Effector memory CD8-positive, alpha-beta T cell (primary cell): ENCODE measurements at regions not wholly inside any gene's neighbourhood (a gene's known extent, or its start where the extent isn't known, plus 50 kb on each side); places are given as distances from the start of the nearest gene placed in this dataset.

Experiments used
- ATAC-seq: fragments of 150-1000 bp; cut with Tn5 transposase; replicated peaks from 2 replicates; pipeline ENCODE4 v1.10.0; 2021; ENCODE audit warnings: mild to moderate bottlenecking, moderate library complexity
- DNase-seq, 3 experiments: peaks; one replicate each; pipeline ENCODE4 v3.0.0; 2021
- H3K27ac Mint-ChIP-seq, 2 donors: one replicate each; pipeline ENCODE4 v1.8.0; 2022; ENCODE audit warnings: mild to moderate bottlenecking in 2 of 2, mixed read lengths in 2 of 2, moderate library complexity in 2 of 2
- H3K27me3 Mint-ChIP-seq, 2 donors: one replicate each; pipeline ENCODE4 v1.8.0; 2022; ENCODE audit warnings: mixed read lengths in 2 of 2
- H3K36me3 Mint-ChIP-seq: one replicate; pipeline ENCODE4 v1.8.0; 2022; ENCODE audit warnings: mild to moderate bottlenecking, moderate library complexity, mixed read lengths; ENCODE audit not compliant: insufficient read depth
- H3K4me1 Mint-ChIP-seq, 2 donors: one replicate each; pipeline ENCODE4 v1.8.0; 2022; ENCODE audit warnings: low read depth in 2 of 2, mixed read lengths in 2 of 2
- H3K4me3 Mint-ChIP-seq, 2 donors: one replicate each; pipeline ENCODE4 v1.8.0; 2022; ENCODE audit warnings: mild to moderate bottlenecking in 2 of 2, mixed read lengths in 2 of 2, moderate library complexity in 2 of 2
- H3K9me3 Mint-ChIP-seq, 2 donors: one replicate each; pipeline ENCODE4 v1.8.0; 2022; ENCODE audit warnings: mixed read lengths in 2 of 2

DNA sequence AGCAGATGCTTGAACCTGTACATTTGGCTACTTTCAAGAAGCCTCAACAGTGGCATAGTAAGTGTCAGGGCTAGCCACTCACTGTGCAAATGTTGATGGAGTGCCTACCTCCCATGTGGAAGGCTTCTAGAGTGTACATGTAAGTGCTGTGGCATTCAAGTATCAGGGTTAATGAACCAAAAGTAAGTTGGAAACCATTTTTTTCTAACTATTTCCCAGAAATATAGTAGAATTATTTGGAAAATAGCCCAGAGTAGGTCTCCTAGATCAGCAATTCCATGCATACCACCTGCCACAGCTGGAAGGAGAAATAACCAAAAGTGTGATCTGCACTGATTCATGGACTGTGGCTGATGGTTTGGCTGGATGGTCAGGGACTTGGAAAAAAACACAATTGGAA is 53.3 kb downstream of the FOXD1 start:
- Mint-ChIP-seq H3K4me1 (no peaks in the 10 kb centered on the region), H3K27me3 (peaks cover 17 to 43% of the 10 kb centered on the region in 2 donors), H3K27ac (no peak overlapping the region), H3K9me3 (no peaks in the 10 kb centered on the region), H3K36me3 (no peaks in the 10 kb centered on the region), H3K4me3 (no peak overlapping the region)
- DNase-seq = no peak
- no peak for ATAC-seq

GRCh38 chr5:73394610-73395009 is 54.0 kb downstream of the FOXD1 start:
- peaks cover 17 to 40% of the 10 kb centered on the region in 2 donors for H3K27me3 Mint-ChIP-seq
- no peaks in the 10 kb centered on the region for H3K9me3 Mint-ChIP-seq
- H3K4me3 Mint-ChIP-seq = no peak overlapping the region
- H3K4me1 Mint-ChIP-seq = no peaks in the 10 kb centered on the region
- ATAC-seq (no peak), DNase-seq (no peak)
- no peak overlapping the region for H3K27ac Mint-ChIP-seq
- no peaks in the 10 kb centered on the region for H3K36me3 Mint-ChIP-seq

DNA sequence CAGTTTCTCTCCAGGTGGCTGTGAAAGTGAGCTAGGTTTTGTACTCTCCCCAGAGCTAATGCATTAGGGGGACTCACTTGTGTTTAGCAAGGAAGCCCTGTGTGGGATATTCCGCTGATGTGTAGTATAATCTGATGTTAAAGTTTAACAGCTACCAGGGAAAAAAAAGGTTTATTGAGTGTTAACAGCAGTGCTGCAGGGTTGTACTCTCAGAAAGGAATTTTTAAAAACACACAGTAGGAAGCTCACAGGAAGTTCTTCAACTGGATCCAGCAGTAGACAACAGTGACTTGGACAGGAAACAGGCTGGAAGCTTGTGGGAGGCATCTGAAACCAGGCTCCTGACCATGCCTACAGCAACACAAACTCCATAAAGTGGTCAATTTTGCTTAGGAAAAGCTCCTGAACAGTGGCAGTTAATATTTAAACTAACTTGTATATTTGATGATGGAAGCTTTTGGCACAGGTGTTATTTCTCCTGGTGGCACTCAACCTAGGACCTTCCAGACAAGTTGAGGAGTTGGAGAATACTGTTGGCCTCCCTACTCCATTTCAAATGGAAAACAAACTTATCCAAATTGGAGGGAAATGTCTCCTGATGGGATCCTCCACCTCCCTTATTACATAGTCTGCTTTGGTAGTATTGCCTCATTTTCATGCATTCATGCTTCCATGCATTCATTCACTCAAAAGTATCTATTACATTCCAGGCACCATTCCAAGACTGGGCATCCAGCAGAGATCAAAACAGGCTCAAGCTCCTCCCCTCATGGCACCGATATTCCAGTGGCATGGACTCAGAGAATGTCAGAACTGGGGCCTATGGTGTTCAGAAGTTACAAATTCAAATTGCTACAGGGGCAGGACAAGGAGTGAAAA is 54.7 kb downstream of the FOXD1 start:
- H3K9me3 Mint-ChIP-seq = no peaks in the 10 kb centered on the region
- H3K27ac Mint-ChIP-seq = no peak overlapping the region
- H3K4me3 Mint-ChIP-seq = no peak overlapping the region
- DNase-seq (no peak), ATAC-seq (no peak)
- H3K4me1 Mint-ChIP-seq = no peaks in the 10 kb centered on the region
- H3K36me3 Mint-ChIP-seq = no peaks in the 10 kb centered on the region
- H3K27me3 Mint-ChIP-seq = peaks cover 17 to 40% of the 10 kb centered on the region in 2 donors

- H3K36me3 Mint-ChIP-seq = no peaks in the 10 kb centered on the region
- H3K4me3 Mint-ChIP-seq = no peak overlapping the region
- peaks cover 17 to 35% of the 10 kb centered on the region in 2 donors for H3K27me3 Mint-ChIP-seq
- H3K9me3 Mint-ChIP-seq = no peaks in the 10 kb centered on the region
- DNase-seq (no peak), ATAC-seq (no peak)
- H3K4me1 Mint-ChIP-seq = peaks cover 6 to 7% of the 10 kb centered on the region in 2 donors
- no peak overlapping the region for H3K27ac Mint-ChIP-seq
Measured at GRCh38 chr5:73392775-73393174, 55.8 kb downstream of the FOXD1 start.

DNA sequence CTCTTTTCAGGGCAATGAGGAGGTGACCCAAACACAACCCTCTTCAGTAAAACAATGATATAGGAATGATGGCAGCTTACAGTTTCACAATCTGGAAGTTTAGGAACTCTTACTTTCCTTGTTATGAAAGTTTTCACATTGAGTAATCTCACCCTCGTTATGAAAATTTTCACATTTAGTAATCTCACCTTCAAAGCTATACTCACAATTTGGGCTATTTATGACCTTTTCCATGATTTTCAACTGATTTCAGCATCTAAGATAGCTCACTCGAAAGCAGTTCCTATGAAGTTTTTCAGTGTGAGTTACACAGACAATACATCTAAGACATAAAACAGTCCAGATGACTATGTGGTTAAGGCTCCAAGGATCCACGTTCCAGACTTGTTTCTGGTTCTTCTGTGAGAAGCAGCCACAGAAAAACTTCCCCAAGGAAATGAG is 57.1 kb downstream of the FOXD1 start:
- Mint-ChIP-seq H3K27ac (no peak overlapping the region), H3K36me3 (no peaks in the 10 kb centered on the region), H3K4me3 (no peak overlapping the region), H3K27me3 (peaks cover 17 to 29% of the 10 kb centered on the region in 2 donors), H3K9me3 (no peaks in the 10 kb centered on the region), H3K4me1 (peaks cover 12 to 17% of the 10 kb centered on the region in 2 donors)
- ATAC-seq (no peak), DNase-seq (no peak)

- H3K4me3 Mint-ChIP-seq = no peak overlapping the region
- ATAC-seq (no peak), DNase-seq (no peak)
- H3K27me3 Mint-ChIP-seq = peaks cover 17 to 24% of the 10 kb centered on the region in 2 donors
- H3K4me1 Mint-ChIP-seq = peaks cover 15 to 22% of the 10 kb centered on the region in 2 donors
- no peak overlapping the region for H3K27ac Mint-ChIP-seq
- H3K36me3 Mint-ChIP-seq = no peaks in the 10 kb centered on the region
- no peaks in the 10 kb centered on the region for H3K9me3 Mint-ChIP-seq
Measured at GRCh38 chr5:73390972-73391371, 57.6 kb downstream of the FOXD1 start.

GRCh38 chr5:73388740-73389139 is 59.8 kb downstream of the FOXD1 start:
- H3K27ac Mint-ChIP-seq = no peak overlapping the region
- peaks cover 15 to 22% of the 10 kb centered on the region in 2 donors for H3K4me1 Mint-ChIP-seq
- no peak overlapping the region for H3K4me3 Mint-ChIP-seq
- no peak for DNase-seq
- no peak for ATAC-seq
- H3K9me3 Mint-ChIP-seq = peaks cover 0 to 12% of the 10 kb centered on the region in 2 donors
- H3K27me3 Mint-ChIP-seq = peaks cover 0 to 6% of the 10 kb centered on the region in 2 donors
- H3K36me3 Mint-ChIP-seq = no peaks in the 10 kb centered on the region

DNA sequence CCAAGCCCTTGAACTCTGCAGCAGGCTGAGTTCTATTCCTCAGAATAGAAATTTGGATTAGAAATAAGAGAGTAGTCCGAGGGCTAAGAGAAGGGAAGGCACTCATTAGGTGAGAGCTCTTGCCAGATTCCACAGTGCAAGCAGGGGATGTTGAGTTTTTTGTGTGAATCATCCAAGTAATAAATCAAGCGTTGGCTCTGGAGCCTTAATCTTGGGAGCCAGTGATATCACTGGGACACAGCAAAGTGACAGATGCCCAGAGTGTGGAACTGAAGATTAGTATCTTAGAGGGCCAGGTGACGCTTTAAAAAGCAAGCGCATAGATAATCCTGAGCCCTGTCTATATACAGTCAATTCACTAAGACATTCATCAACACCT is 60.3 kb downstream of the FOXD1 start:
- no peak for DNase-seq

GRCh38 chr5:73387601-73388305 is 60.8 kb downstream of the FOXD1 start:
- ATAC-seq (peak; percentile 91), DNase-seq (peak; percentile 33 to 58 (median 48))
- peaks cover 15 to 22% of the 10 kb centered on the region in 2 donors for H3K4me1 Mint-ChIP-seq
- H3K4me3 Mint-ChIP-seq = peak overlapping the region; percentile 67 to 69
- H3K27me3 Mint-ChIP-seq = peaks cover 0 to 14% of the 10 kb centered on the region in 2 donors
- H3K9me3 Mint-ChIP-seq = peaks cover 0 to 12% of the 10 kb centered on the region in 2 donors
- peak overlapping the region in 1 of 2 donors; percentile 42 for H3K27ac Mint-ChIP-seq
- no peaks in the 10 kb centered on the region for H3K36me3 Mint-ChIP-seq

More for the DNA sequence above, 60.3 kb downstream of the FOXD1 start:
- H3K27ac Mint-ChIP-seq = no peak overlapping the region
- ATAC-seq = no peak
- peaks cover 0 to 9% of the 10 kb centered on the region in 2 donors for H3K27me3 Mint-ChIP-seq
- peaks cover 15 to 22% of the 10 kb centered on the region in 2 donors for H3K4me1 Mint-ChIP-seq
- H3K36me3 Mint-ChIP-seq = no peaks in the 10 kb centered on the region
- peaks cover 0 to 12% of the 10 kb centered on the region in 2 donors for H3K9me3 Mint-ChIP-seq
- H3K4me3 Mint-ChIP-seq = peak overlapping the region; percentile 67 to 69

GRCh38 chr5:73387149-73387591 is 61.4 kb downstream of the FOXD1 start:
- peaks cover 0 to 15% of the 10 kb centered on the region in 2 donors for H3K27me3 Mint-ChIP-seq
- peaks cover 0 to 12% of the 10 kb centered on the region in 2 donors for H3K9me3 Mint-ChIP-seq
- DNase-seq = no peak

GRCh38 chr5:73384861-73385260 is 63.7 kb downstream of the FOXD1 start:
- H3K4me3 Mint-ChIP-seq = no peak overlapping the region
- peaks cover 22 to 25% of the 10 kb centered on the region in 2 donors for H3K4me1 Mint-ChIP-seq
- H3K36me3 Mint-ChIP-seq = peaks cover 4% of the 10 kb centered on the region
- DNase-seq = no peak
- no peak for ATAC-seq
- H3K27ac Mint-ChIP-seq = no peak overlapping the region
- H3K27me3 Mint-ChIP-seq = peaks cover 16 to 33% of the 10 kb centered on the region in 2 donors
- peaks cover 0 to 12% of the 10 kb centered on the region in 2 donors for H3K9me3 Mint-ChIP-seq

More at GRCh38 chr5:73387149-73387591, 61.4 kb downstream of the FOXD1 start:
- peak overlapping the region in 1 of 2 donors; percentile 42 for H3K27ac Mint-ChIP-seq
- H3K4me3 Mint-ChIP-seq = peak overlapping the region; percentile 67 to 69
- ATAC-seq = peak; percentile 44
- no peaks in the 10 kb centered on the region for H3K36me3 Mint-ChIP-seq
- peaks cover 15 to 22% of the 10 kb centered on the region in 2 donors for H3K4me1 Mint-ChIP-seq

DNA sequence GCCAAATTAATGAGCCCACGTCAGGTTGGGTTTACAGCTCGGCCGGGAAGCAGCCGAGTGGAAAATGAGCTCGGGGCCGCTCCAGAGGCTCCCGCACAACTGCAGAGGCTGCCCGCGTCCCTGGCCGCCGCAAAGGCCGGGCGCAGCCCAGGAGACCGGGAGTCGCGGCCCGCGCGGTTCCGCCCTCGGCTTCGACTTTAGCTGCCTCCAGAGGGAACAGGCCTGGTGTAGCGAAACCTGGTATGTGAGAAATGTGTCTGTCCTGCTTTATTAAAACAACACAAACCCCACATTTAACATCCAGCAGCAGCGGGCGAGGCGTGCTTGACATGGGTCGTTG is 66.2 kb downstream of the FOXD1 start:
- Mint-ChIP-seq H3K4me3 (no peak overlapping the region), H3K4me1 (peaks cover 11 to 19% of the 10 kb centered on the region in 2 donors), H3K27ac (no peak overlapping the region), H3K36me3 (peaks cover 8% of the 10 kb centered on the region), H3K27me3 (peaks cover 38 to 58% of the 10 kb centered on the region in 2 donors), H3K9me3 (peaks cover 0 to 12% of the 10 kb centered on the region in 2 donors)
- ATAC-seq (no peak), DNase-seq (no peak)

DNA sequence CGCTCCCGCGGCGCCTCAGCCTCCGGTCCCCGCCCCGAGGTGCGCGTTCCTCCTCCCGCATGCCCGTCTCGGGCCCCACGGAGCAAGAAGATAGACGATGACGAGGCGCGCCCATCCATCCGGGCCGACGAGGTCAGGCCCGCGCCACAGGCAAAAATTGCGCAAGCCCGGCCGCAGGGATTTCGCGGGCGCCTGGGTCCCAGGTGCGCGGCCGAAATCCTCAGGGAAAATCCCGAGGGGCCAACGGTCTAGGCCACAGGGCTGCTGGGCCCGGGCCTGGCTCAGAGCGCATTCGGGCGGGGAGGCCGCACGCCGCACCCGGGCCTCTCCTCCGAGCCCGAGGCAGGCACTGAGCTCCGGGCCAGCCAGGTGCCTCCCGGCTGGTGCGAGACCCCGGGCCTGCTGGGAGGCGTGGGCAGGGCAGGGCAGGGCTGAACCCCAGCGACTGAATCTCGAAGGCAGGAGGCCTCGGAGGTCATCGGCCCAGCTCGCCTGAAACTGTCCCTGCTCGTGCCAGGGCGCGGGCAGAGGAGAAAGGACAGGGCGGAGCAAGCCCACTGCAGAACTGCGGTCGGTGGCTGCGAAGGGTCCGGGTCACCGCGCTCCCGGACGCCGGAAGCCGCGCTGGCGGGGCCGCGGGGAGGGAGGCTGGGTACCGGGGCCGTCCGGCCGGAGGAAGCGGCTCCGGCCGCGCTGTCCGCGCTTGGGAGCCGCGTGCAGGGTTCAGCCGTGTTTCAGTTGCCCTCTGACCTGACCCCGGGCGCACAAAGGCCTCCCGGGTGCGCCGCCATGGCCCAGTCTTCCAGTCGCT is 66.8 kb downstream of the FOXD1 start:
- Mint-ChIP-seq H3K36me3 (peaks cover 8% of the 10 kb centered on the region), H3K27me3 (peaks cover 43 to 64% of the 10 kb centered on the region in 2 donors), H3K9me3 (peaks cover 0 to 12% of the 10 kb centered on the region in 2 donors), H3K4me1 (peaks cover 8 to 15% of the 10 kb centered on the region in 2 donors), H3K27ac (peak overlapping the region in 1 of 2 donors; percentile 52), H3K4me3 (peak overlapping the region; percentile 63 to 69)
- ATAC-seq = peak; percentile 19
- no peak for DNase-seq
